Gastroesophageal sphincter (tissue), 3 donors: ENCODE measurements at regions not wholly inside any gene's neighbourhood (a gene's known extent, or its start where the extent isn't known, plus 50 kb on each side); places are given as distances from the start of the nearest gene placed in this dataset.

ENCODE experiments used
- CTCF ChIP-seq, 4 experiments: fragments of 200-600 bp in 2 of 4; fragments of 450-650 bp in 2 of 4; sonication (generic) in 1 of 4; IDR thresholded peaks; one replicate each; pipeline ENCODE4 v1.5.1; 2017 to 2019; ENCODE audit warnings: antibody characterized with exemption in 4 of 4, mild to moderate bottlenecking in 2 of 4, moderate library complexity in 2 of 4
- EP300 ChIP-seq: sonication (generic); formaldehyde crosslinking; IDR thresholded peaks from one replicate; pipeline ENCODE4 v1.6.1; 2017; ENCODE audit warnings: antibody characterized with exemption, mild to moderate bottlenecking
- POLR2A ChIP-seq, 2 donors: fragments of 450-650 bp; IDR thresholded peaks; one replicate each; pipeline ENCODE4 v1.6.1; 2017; ENCODE audit warnings: antibody characterized with exemption in 2 of 2, mild to moderate bottlenecking in 2 of 2, moderate library complexity in 1 of 2

DNA sequence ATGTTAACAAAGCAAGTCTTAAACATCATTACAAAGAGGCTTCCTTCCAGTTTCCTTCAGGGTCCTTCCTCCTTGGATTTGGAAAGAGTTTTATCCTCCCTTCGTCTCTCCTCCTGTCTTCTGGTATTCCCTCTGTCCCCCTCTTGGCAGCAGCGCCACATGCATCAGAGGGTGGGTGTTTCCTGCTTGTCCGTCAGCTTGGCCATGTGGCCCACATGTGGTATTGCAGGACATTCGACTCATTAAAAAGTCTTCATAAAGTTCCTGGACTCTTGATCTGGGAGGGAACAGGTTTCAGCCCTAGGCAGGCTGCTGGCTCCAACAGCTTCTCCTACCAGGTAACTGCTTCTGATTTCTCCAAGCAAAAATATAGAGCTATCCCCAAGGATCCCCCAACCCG lies 189.8 kb downstream of the CSNK2A3 start:
- peak in 3 of 4 experiments; percentile 5 to 42 (median 26) for TF ChIP-seq CTCF (IDR thresholded peaks at IDR 0.05)
- no peak for TF ChIP-seq EP300
- TF ChIP-seq POLR2A (IDR thresholded peaks at IDR 0.05): no peak
